ENCODE measurements at regions not wholly inside any gene's neighbourhood (a gene's known extent, or its start where the extent isn't known, plus 50 kb on each side); places are given as distances from the start of the nearest gene placed in this dataset.
"Not testable (repeated sequence)": the region's sequence is repeated elsewhere in the genome, so short reads cannot be mapped to it uniquely, and the experiment has no call there.

- not testable (repeated sequence) for TF ChIP-seq POLR2A, POLR2AphosphoS5, TAF1 (IDR thresholded peaks at IDR 0.05; ENCODE audit: low read depth, low read length)
Measured at GRCh38 chr3:144494651-144495050, 523.0 kb downstream of the DIPK2A start.

All from GM12891 (cell line).